A673 (cell line): ENCODE measurements at regions not wholly inside any gene's neighbourhood (a gene's known extent, or its start where the extent isn't known, plus 50 kb on each side); places are given as distances from the start of the nearest gene placed in this dataset.
"Not testable (repeated sequence)": the region's sequence is repeated elsewhere in the genome, so short reads cannot be mapped to it uniquely, and the experiment has no call there.

Source experiments
- BruUV-seq: library from RNA; stranded (reverse); fragments of 400-500 nt; replicated peaks from 2 replicates; lab custom pipeline; 2021; lab: Mats Ljungman, UMichigan
- CTCF ChIA-PET: fragments of 300-600 bp; sonication (Branson Sonifier 250); formaldehyde crosslinking; loops from one replicate; lab custom pipeline; 2022; ENCODE audit warnings: antibody characterized with exemption; lab: Charles Lee
- POLR2A ChIA-PET: fragments of 300-600 bp; sonication (Branson Sonifier 250); formaldehyde crosslinking; loops from one replicate; lab custom pipeline; 2022; ENCODE audit warnings: antibody characterized with exemption; ENCODE audit not compliant: low non-redundant PET; lab: Charles Lee
- DNase-seq: peaks from one replicate; pipeline ENCODE4 v3.0.0-alpha.2; 2015; ENCODE audit warnings: low spot score
- H3K27ac ChIP-seq: fragments of 200-600 bp; sonication (generic); 2 replicates; pipeline ENCODE4 v1.5.1; 2016; ENCODE audit warnings: mixed run types, low read depth, mild to moderate bottlenecking, mixed read lengths, antibody characterized with exemption, low read length; ENCODE audit not compliant: poor library complexity, severe bottlenecking
- H3K27me3 ChIP-seq: fragments of 200-600 bp; sonication (generic); replicated peaks from 2 replicates; pipeline ENCODE4 v1.6.1; 2017; ENCODE audit warnings: mixed run types, low read depth, mild to moderate bottlenecking, mixed read lengths, antibody characterized with exemption, low read length; ENCODE audit not compliant: insufficient read depth, poor library complexity
- H3K36me3 ChIP-seq: fragments of 200-600 bp; sonication (generic); 2 replicates; pipeline ENCODE4 v1.6.1; 2016; ENCODE audit warnings: mixed run types, mild to moderate bottlenecking, mixed read lengths, antibody characterized with exemption, low read length; ENCODE audit not compliant: insufficient read depth, poor library complexity, severe bottlenecking
- H3K4me1 ChIP-seq: fragments of 200-600 bp; sonication (generic); 2 replicates; pipeline ENCODE4 v1.6.1; 2017; ENCODE audit warnings: mixed run types, mild to moderate bottlenecking, mixed read lengths, antibody characterized with exemption, low read length; ENCODE audit not compliant: insufficient read depth, poor library complexity, severe bottlenecking
- H3K4me3 ChIP-seq: fragments of 200-600 bp; sonication (generic); 2 replicates; pipeline ENCODE4 v1.5.1; 2016; ENCODE audit warnings: low read depth, mixed run types, mild to moderate bottlenecking, mixed read lengths, low read length; ENCODE audit not compliant: poor library complexity, severe bottlenecking
- H3K9me3 ChIP-seq: fragments of 200-600 bp; sonication (generic); 2 replicates; pipeline ENCODE4 v1.6.1; 2016; ENCODE audit warnings: mixed run types, low read depth, mild to moderate bottlenecking, mixed read lengths, antibody characterized with exemption, low read length; ENCODE audit not compliant: poor library complexity, severe bottlenecking
- EZH2 ChIP-seq: fragments of 200-600 bp; sonication (generic); IDR thresholded peaks from 2 replicates; pipeline ENCODE4 v1.6.1; 2017; ENCODE audit warnings: borderline replicate concordance, low read depth, mild to moderate bottlenecking, mixed read lengths, antibody characterized with exemption, low read length; ENCODE audit not compliant: poor library complexity, severe bottlenecking
- intact Hi-C: fragments of 100-400 bp; cut with micrococcal nuclease; formaldehyde crosslinking; loops from one replicate; pipeline ENCODE4 v1.10.0; 2022; ENCODE audit not compliant: unreplicated experiment

- H3K27me3 ChIP-seq, BruUV-seq, H3K36me3 ChIP-seq, POLR2A ChIA-PET, H3K4me3 ChIP-seq, H3K27ac ChIP-seq, intact Hi-C loops, H3K4me1 ChIP-seq, CTCF ChIA-PET, DNase-seq: not testable (repeated sequence)
- peaks cover 98% of the 10 kb centered on the region for H3K9me3 ChIP-seq
These were observed 2579.2 kb upstream of the TPTE start for GRCh38 chr21:7942219-7942618.

- BruUV-seq, POLR2A ChIA-PET, H3K4me1 ChIP-seq, H3K27me3 ChIP-seq, DNase-seq, H3K36me3 ChIP-seq, intact Hi-C loops, H3K27ac ChIP-seq, H3K4me3 ChIP-seq, CTCF ChIA-PET: not testable (repeated sequence)
- peaks cover 99% of the 10 kb centered on the region for H3K9me3 ChIP-seq
These were observed 2577.8 kb upstream of the TPTE start for GRCh38 chr21:7943534-7943933.

- no TSS peak for BruUV-seq
- DNase-seq, result no peak
- CTCF ChIA-PET, result no interaction called here
- Histone ChIP-seq H3K4me1 (no peaks in the 10 kb centered on the region), H3K9me3 (peaks cover 99% of the 10 kb centered on the region), H3K27ac (no peak overlapping the region), H3K36me3 (no peaks in the 10 kb centered on the region), H3K27me3 (no peaks in the 10 kb centered on the region), H3K4me3 (no peak overlapping the region)
- intact Hi-C loops, result no loop called here
- TF ChIP-seq EZH2, result no peak
- POLR2A ChIA-PET, result no interaction called here
These were observed 2574.0 kb upstream of the TPTE start for GRCh38 chr21:7947422-7947821.

GRCh38 chr21:7948727-7949126, 2572.7 kb upstream of the TPTE start:
- BruUV-seq, CTCF ChIA-PET, H3K36me3 ChIP-seq, H3K4me1 ChIP-seq, POLR2A ChIA-PET, DNase-seq, H3K27me3 ChIP-seq, H3K27ac ChIP-seq, H3K4me3 ChIP-seq, intact Hi-C loops: not testable (repeated sequence)
- H3K9me3 ChIP-seq, result peaks cover 99% of the 10 kb centered on the region

GRCh38 chr21:7949882-7950281, 2571.5 kb upstream of the TPTE start:
- CTCF ChIA-PET, H3K27ac ChIP-seq, BruUV-seq, intact Hi-C loops, H3K36me3 ChIP-seq, H3K4me3 ChIP-seq, H3K27me3 ChIP-seq, POLR2A ChIA-PET, DNase-seq, H3K4me1 ChIP-seq: not testable (repeated sequence)
- H3K9me3 ChIP-seq, result peaks cover 98% of the 10 kb centered on the region
